KBM-7 (cell line): ENCODE measurements at regions not wholly inside any gene's neighbourhood (a gene's known extent, or its start where the extent isn't known, plus 50 kb on each side); places are given as distances from the start of the nearest gene placed in this dataset.
A peak's percentile ranks its signal among the peaks of the same experiment; 100 is the strongest.
"Not testable (repeated sequence)": the region's sequence is repeated elsewhere in the genome, so short reads cannot be mapped to it uniquely, and the experiment has no call there.

Source experiments
- DNase-seq: peaks from one replicate; pipeline ENCODE4 v3.0.0-alpha.2; 2015
- in situ Hi-C: fragments of 300-500 bp; cut with MboI; formaldehyde crosslinking; loops from 2 replicates; pipeline ENCODE4 v1.14.3; 2020; ENCODE audit warnings: low sequenced_read_pairs, low pct_unique_long_range_greater_than_20kb, mixed read lengths

DNA sequence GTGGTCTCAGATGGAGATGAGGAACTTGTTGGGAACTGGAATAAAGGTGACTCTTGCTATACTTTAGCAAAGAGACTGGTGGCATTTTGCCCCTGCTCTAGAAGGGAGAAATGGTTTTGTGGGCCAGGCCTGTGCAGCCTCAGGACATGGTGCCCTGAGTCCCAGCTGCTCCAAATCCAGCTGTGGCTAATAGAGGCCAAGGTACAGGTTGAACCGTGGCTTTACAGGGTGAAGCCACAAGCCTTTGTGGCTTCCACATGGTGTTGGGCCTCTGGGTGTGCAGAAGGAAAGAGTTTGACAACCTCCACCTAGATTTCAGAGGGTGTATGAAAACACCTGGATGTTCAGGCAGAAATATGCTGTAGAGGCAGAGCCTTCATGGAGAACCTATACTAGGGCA is 586.0 kb downstream of the FLRT2 start:
- in situ Hi-C loops: no loop called here
- no peak for DNase-seq

- in situ Hi-C loops: not testable (repeated sequence)
These were observed 580.9 kb downstream of the FLRT2 start for GRCh38 chr14:86110871-86111270.

DNA sequence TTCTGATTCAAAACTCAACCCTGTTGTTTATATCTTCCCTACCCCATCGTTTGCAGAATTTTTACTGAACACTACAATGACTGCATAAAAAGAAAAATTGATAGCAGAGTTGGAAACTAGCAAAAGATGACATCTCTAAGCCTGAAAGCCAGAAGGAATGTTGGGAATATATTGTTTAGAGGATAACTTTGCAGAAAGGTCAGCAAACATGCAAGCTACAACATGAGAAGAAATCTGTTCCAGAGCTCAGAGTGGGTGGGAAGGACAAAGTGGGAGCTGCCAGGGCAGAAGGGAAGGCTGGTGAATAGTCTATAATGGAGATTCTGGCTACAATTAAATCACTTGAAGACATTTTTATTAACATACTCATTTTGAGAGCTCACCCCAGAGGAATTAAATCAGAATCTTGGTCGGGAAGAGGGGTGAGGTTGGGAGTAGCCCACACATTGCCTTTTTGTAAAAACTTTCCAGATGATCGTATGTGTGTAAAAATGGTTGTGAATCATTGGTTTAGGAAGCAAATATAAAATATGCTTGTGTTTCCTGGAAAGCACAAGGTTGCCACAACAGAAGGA is 574.8 kb downstream of the FLRT2 start:
- in situ Hi-C loops: no loop called here
- DNase-seq: no peak

More at GRCh38 chr14:86110871-86111270, 580.9 kb downstream of the FLRT2 start:
- DNase-seq: not testable (repeated sequence)

DNA sequence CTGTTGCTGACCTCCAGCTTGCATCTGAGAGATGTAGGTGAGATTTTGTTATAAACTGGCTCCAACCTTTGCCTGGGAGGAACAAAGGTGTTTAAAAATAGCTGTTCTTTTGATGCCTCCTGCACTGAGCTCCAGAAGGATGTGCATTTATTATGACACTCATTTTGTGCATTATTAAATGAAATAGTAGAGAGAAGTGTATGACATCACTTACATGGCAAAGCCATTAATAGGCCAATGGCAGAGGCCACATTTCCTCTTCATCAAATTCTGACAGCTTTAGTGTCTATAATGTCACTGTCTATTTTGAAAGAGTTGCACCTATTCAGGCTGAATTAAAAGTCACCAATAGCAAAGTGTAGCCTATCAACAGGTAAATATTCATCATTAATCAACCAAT is 564.6 kb downstream of the FLRT2 start:
- DNase-seq: no peak
- in situ Hi-C loops: no loop called here

GRCh38 chr14:86091811-86092210 is 561.9 kb downstream of the FLRT2 start:
- DNase-seq: no peak
- in situ Hi-C loops: no loop called here

- no peak for DNase-seq
- in situ Hi-C loops: no loop called here
These were observed 558.2 kb downstream of the FLRT2 start for GRCh38 chr14:86088156-86088555.

- in situ Hi-C loops: no loop called here
- DNase-seq: no peak
These were observed 557.4 kb downstream of the FLRT2 start for GRCh38 chr14:86087377-86087776.

DNA sequence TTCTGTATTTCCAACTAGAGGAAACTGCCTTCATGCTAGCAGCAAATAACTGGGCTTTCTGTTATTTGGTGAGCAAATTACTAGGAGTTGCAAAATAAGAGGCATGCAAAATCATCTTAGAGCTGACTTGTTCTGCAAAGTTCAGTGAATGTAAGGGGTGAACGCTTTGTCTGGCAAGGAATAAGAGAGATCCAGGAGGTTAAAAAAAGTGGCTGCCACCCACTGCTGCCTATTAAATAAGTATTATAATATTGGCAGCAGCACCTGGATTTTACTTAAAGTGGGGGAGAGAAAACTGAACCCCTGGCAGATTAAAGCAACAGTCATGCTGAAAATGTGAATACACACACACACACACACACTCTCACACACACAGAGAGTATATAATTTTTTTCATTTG is 557.0 kb downstream of the FLRT2 start:
- no peak for DNase-seq
- in situ Hi-C loops: no loop called here

- in situ Hi-C loops: no loop called here
- no peak for DNase-seq
These were observed 554.2 kb downstream of the FLRT2 start for GRCh38 chr14:86084097-86084496.

- DNase-seq: no peak
- in situ Hi-C loops: no loop called here
These were observed 553.7 kb downstream of the FLRT2 start for GRCh38 chr14:86083616-86084015.

DNA sequence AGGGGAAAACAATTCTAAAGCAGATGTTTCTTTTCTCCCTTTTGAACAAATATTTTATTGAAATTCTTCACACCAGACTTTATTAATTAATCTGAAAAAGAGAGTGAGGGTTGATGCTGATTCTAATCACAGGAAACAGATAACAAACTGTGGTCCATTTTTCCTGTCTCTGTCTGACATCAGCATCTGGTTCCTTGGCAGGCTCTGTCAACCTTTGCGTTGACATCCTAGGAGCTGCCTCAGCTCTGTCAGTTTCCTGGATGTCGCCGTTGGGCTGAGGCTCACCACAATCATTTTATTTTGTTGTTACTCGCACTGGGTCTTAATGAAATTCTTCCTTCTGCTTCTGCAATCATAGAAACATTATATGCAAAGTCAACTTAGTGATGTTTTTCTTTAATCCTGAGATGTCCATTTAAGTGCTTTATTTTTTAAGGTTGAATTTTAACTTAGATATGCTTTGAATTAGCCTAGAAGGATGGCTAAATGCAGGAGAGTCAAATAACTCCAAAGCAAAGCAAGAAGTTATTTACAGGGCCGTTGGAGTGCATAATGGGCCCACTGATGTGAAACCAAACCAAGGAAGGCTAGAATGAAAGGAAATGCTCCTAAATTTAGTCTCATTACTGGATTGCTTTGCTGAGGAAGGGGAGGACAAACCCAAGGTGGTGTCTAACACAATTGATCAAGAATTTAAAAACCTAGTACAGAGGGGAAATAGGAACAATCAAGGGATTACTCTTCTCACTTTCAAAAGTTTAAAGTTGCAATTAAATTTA is 542.4 kb downstream of the FLRT2 start:
- in situ Hi-C loops: no loop called here
- DNase-seq: no peak

DNA sequence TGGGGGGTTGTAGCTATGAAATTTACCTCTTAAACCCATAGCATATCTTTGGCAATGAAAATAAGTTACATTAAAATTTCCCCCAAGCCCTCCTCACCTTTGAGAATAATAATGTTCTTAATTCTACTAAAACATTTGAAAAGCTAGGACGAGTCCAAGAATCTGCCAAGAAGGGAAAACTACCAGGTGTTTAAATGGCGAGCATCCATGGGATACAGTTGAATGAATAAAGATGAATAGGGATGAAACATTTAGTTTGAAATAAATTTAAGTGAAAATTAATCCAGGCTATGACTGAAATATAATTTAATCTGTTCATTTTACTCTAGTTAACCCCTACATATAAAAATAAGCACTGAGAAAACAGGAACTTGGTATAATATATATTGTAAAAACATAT is 536.7 kb downstream of the FLRT2 start:
- no peak for DNase-seq
- in situ Hi-C loops: no loop called here

- in situ Hi-C loops: no loop called here
- DNase-seq: no peak
These were observed 535.5 kb downstream of the FLRT2 start for GRCh38 chr14:86065407-86065806.

DNA sequence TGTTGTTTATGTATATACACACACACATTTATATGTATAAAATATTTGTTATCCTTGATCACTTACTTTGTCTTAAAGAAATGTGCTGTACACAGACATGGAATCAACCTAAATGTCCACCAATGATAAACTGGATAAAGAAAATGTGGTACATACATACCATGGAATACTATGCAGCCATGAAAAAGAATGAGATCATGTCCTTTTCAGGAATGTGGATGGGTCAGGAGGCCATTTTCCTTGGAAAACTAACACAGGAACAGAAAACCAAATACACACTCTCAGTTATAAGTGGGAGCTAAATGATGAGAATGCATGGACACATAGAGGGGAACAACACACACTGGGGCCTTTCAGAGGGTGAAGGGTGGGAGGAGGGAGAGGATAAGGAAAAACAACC is 534.7 kb downstream of the FLRT2 start:
- DNase-seq, in situ Hi-C loops: not testable (repeated sequence)

- in situ Hi-C loops: no loop called here
- DNase-seq: peak; percentile 30
These were observed 527.2 kb downstream of the FLRT2 start for GRCh38 chr14:86057018-86057667.

DNA sequence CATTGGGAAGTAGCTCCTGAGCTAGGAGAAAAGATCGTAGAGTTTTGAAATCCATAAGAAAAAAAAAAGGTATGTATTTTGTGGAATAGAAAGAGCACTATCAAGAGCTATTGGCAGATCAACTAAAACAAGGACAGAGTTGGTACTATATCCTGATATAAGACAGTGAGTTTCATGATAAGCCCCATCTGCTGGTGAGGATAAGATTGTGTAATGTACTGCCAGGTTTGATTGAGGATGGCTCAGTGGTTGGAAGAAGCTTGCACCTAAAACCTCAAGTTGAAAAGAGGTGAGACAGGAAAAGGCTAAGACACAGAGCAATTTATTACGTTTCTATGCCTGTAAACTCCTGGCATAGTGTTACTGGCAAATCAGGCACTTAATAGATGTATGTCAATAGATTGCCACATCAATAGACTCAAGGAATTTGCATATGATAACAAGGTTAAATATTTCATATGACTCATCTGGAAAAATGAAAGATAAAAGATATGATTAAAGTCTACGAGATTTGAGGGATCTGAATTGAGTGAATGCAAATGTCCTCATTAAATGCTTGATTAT is 525.6 kb downstream of the FLRT2 start:
- DNase-seq: peak; percentile 11
- in situ Hi-C loops: no loop called here

DNA sequence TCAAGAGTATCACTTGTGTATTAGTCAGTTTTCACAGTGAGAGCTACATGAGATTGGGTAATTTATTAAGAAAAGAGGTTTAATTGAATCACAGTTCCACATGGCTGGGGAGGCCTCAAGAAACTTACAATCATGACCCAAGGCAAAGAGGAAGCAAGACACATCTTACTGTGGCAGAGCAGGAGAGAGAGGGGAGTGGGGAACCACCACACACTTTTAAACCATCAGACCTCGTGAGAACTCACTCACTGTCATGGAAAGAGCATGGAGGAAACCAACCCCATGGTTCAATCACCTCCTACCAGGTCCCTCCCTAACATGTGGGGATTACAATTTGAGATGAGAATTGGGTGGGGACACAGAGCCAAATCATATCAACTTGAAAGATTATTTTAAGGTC is 522.9 kb downstream of the FLRT2 start:
- DNase-seq: no peak
- in situ Hi-C loops: no loop called here

DNA sequence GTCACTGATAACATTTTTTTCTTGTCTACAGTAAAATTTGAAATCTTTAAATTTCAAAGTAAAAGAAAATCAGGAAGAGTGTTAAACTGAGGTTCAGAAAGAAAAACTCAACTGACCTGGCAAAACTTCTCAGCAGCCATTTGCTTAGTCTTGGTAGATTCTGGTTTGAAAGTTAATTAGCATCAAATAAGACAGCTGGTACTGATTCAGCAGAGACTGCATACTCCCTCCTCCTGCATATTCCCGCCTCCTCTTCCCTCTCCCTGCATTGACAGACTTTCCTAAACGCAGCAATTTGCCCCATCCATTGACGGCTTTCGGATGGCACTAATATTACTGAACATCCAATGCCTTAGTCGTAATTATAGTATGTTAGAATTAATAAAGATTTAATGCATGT is 520.8 kb downstream of the FLRT2 start:
- in situ Hi-C loops: no loop called here
- no peak for DNase-seq

DNA sequence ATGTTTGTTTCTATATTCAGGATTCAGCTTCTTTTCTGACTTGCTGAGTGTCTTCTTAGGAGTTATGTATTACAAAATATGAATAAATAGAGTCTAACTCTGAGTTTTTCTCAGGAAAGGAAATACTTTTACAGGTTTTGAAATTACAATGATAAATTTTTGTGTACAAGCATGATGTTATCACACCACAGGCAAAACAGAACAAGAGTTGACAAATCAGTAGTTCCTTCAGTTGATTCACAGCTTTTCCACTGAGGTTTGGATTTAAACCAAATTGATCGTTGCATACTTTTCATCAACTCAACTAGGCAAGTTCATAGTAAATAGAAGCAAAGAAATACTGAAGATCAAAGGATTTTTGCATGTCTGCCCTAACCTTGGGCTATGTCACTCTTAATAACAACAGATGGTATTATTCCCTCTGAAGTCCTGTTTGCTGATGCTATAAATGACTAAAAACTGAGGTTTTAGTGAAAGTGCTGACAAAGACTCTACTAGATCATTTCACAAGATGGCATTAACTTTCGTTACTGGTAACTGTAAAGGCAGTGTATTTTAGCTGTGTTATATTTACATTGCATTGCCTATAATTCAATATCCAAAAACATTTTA is 520.2 kb downstream of the FLRT2 start:
- in situ Hi-C loops: no loop called here
- DNase-seq: no peak

GRCh38 chr14:86039176-86039575 is 509.2 kb downstream of the FLRT2 start:
- DNase-seq: no peak
- in situ Hi-C loops: no loop called here
